ENCODE measurements at regions not wholly inside any gene's neighbourhood (a gene's known extent, or its start where the extent isn't known, plus 50 kb on each side); places are given as distances from the start of the nearest gene placed in this dataset.

DNA sequence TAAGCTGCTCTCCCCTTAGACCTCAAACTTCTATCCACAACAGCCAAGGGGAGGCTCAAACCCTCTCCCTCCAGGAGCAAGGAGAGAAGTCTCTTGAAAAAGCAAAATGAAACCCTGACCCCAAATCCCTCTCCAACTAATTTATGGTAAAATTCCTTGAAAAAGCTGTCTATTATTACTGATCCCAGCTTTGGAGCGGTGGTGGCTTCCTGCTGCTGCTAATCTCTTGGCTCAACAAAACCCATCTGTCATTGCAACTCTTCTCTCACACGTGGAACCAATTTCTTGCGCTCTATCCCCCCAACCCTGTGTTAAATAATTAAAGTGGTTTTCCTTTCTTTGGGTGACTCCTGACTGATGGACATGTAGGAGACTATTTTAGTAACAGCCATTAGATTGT, 64.1 kb upstream of the OXGR1 start:
- TF ChIP-seq BHLHE40 (IDR thresholded peaks at IDR 0.05; ENCODE audit: borderline replicate concordance), result no peak
- no peak for TF ChIP-seq FOXA1 (IDR thresholded peaks at IDR 0.05)
- TF ChIP-seq ARNT (IDR thresholded peaks at IDR 0.05), result no peak
- no peak for TF ChIP-seq L3MBTL2 (conservative IDR thresholded peaks at IDR 0.05)
